ENCODE measurements at regions not wholly inside any gene's neighbourhood (a gene's known extent, or its start where the extent isn't known, plus 50 kb on each side); places are given as distances from the start of the nearest gene placed in this dataset.

- ChIA-PET CTCF (no interaction called here), RAD21 (ENCODE audit: low non-redundant PET in 1 of 2, low total read pairs in 2 of 2, uncharacterized antibody in 2 of 2, unreplicated experiment in 2 of 2) (no interaction called here), POLR2A (no interaction called here)
- H3K4me1 ChIP-seq (ENCODE audit: control insufficient read depth in 1 of 2, insufficient read depth in 2 of 2, low read length in 2 of 2), result no peaks in the 10 kb centered on the region
- H3K36me3 ChIP-seq (ENCODE audit: control insufficient read depth in 1 of 2, insufficient read depth in 2 of 2, low read length in 2 of 2), result no peaks in the 10 kb centered on the region
- no peaks in the 10 kb centered on the region for H3K9me2 ChIP-seq (ENCODE audit: insufficient read depth)
- H2AFZ ChIP-seq (ENCODE audit: low read depth, low read length, poor library complexity, severe bottlenecking), result no peak overlapping the region
- DNase-seq (ENCODE audit: low read depth, low spot score) (no peak), ATAC-seq (no peak)
- H3K4me2 ChIP-seq (ENCODE audit: low read length), result no peak overlapping the region
- peaks cover 20% of the 10 kb centered on the region for H3K27me3 ChIP-seq (ENCODE audit: insufficient read depth, low read length)
- no peak for TF ChIP-seq ZNF274 (IDR thresholded peaks at IDR 0.05; ENCODE audit: low read depth, low read length)
- intact Hi-C loops (cut with micrococcal nuclease), result no loop called here
- H3K4me3 ChIP-seq (replicated peaks in 1 of 2; ENCODE audit: low read depth in 1 of 2, low read length in 2 of 2), result no peak overlapping the region
- H3K9ac ChIP-seq (ENCODE audit: low read length), result no peak overlapping the region
- no peaks in the 10 kb centered on the region for H3K79me2 ChIP-seq (ENCODE audit: insufficient read depth, low read length)
- BruUV-seq (replicated peaks), result no TSS peak
- H4K20me1 ChIP-seq (ENCODE audit: insufficient read depth), result no peaks in the 10 kb centered on the region
- no peak overlapping the region for H3K27ac ChIP-seq (ENCODE audit: low read depth, low read length)
- no peaks in the 10 kb centered on the region for H3K9me3 ChIP-seq (ENCODE audit: control insufficient read depth in 1 of 2, insufficient read depth in 1 of 2, low read depth in 1 of 2, low read length in 2 of 2)
These were observed 90.2 kb upstream of the SLC6A11 start for GRCh38 chr3:10725846-10726245.

GRCh38 chr3:10726787-10727186 is 89.2 kb upstream of the SLC6A11 start:
- H3K79me2 ChIP-seq (ENCODE audit: insufficient read depth, low read length), result no peaks in the 10 kb centered on the region
- no peak overlapping the region for H3K4me3 ChIP-seq (replicated peaks in 1 of 2; ENCODE audit: low read depth in 1 of 2, low read length in 2 of 2)
- H2AFZ ChIP-seq (ENCODE audit: low read depth, low read length, poor library complexity, severe bottlenecking), result no peak overlapping the region
- no peak overlapping the region for H3K4me2 ChIP-seq (ENCODE audit: low read length)
- ChIA-PET CTCF (no interaction called here), POLR2A (no interaction called here), RAD21 (ENCODE audit: low non-redundant PET in 1 of 2, low total read pairs in 2 of 2, uncharacterized antibody in 2 of 2, unreplicated experiment in 2 of 2) (no interaction called here)
- H3K27me3 ChIP-seq (ENCODE audit: insufficient read depth, low read length), result peaks cover 10% of the 10 kb centered on the region
- no peak for ATAC-seq
- DNase-seq (ENCODE audit: low read depth, low spot score), result no peak
- intact Hi-C loops (cut with micrococcal nuclease), result no loop called here
- H3K36me3 ChIP-seq (ENCODE audit: control insufficient read depth in 1 of 2, insufficient read depth in 2 of 2, low read length in 2 of 2), result no peaks in the 10 kb centered on the region
- no peaks in the 10 kb centered on the region for H3K9me2 ChIP-seq (ENCODE audit: insufficient read depth)
- H4K20me1 ChIP-seq (ENCODE audit: insufficient read depth), result no peaks in the 10 kb centered on the region
- H3K9me3 ChIP-seq (ENCODE audit: control insufficient read depth in 1 of 2, insufficient read depth in 1 of 2, low read depth in 1 of 2, low read length in 2 of 2), result no peaks in the 10 kb centered on the region; a peak in 1 of 4 replicates
- no peak for TF ChIP-seq SP1 (IDR thresholded peaks at IDR 0.05; ENCODE audit: low read depth)
- TF ChIP-seq CEBPB (IDR thresholded peaks at IDR 0.05; ENCODE audit: low read depth), result no peak
- TF ChIP-seq ELF1 (IDR thresholded peaks at IDR 0.05; ENCODE audit: borderline replicate concordance, low read depth), result no peak
- TF ChIP-seq EZH2phosphoT487 (IDR thresholded peaks at IDR 0.05; ENCODE audit: borderline replicate concordance), result no peak
- no peak for TF ChIP-seq CTCF (IDR thresholded peaks at IDR 0.05 in 2 of 3, conservative IDR thresholded peaks at IDR 0.05 in 1 of 3; ENCODE audit: borderline replicate concordance in 1 of 3, insufficient read depth in 1 of 3, low read depth in 2 of 3, low read length in 2 of 3)
- TF ChIP-seq EGR1 (IDR thresholded peaks at IDR 0.05; ENCODE audit: low read depth), result no peak
- no peak for TF ChIP-seq TCF7L2 (IDR thresholded peaks at IDR 0.05; ENCODE audit: borderline replicate concordance, extremely low read depth, insufficient read depth, insufficient read length)
- TF ChIP-seq CBX3 (IDR thresholded peaks at IDR 0.05; ENCODE audit: low read depth), result no peak
- TF ChIP-seq POLR2AphosphoS5 (IDR thresholded peaks at IDR 0.05; ENCODE audit: low read depth, low read length), result no peak
- no peak for TF ChIP-seq YY1 (IDR thresholded peaks at IDR 0.05; ENCODE audit: extremely low read depth, insufficient replicate concordance, low read depth, low read length)
- BruUV-seq (replicated peaks), result no TSS peak
- no peak overlapping the region for H3K9ac ChIP-seq (ENCODE audit: low read length)
- no peak overlapping the region for H3K27ac ChIP-seq (ENCODE audit: low read depth, low read length)
- no peaks in the 10 kb centered on the region for H3K4me1 ChIP-seq (ENCODE audit: control insufficient read depth in 1 of 2, insufficient read depth in 2 of 2, low read length in 2 of 2)

Data from HCT116 (cell line).